Superior temporal gyrus (tissue), 1 donor: ENCODE measurements at regions not wholly inside any gene's neighbourhood (a gene's known extent, or its start where the extent isn't known, plus 50 kb on each side); places are given as distances from the start of the nearest gene placed in this dataset.
"Not testable (repeated sequence)": the region's sequence is repeated elsewhere in the genome, so short reads cannot be mapped to it uniquely, and the experiment has no call there.

Source experiments
- DNase-seq: peaks from one replicate; pipeline ENCODE4 v3.0.0-alpha.2; 2016; ENCODE audit errors: extremely low spot score

DNA sequence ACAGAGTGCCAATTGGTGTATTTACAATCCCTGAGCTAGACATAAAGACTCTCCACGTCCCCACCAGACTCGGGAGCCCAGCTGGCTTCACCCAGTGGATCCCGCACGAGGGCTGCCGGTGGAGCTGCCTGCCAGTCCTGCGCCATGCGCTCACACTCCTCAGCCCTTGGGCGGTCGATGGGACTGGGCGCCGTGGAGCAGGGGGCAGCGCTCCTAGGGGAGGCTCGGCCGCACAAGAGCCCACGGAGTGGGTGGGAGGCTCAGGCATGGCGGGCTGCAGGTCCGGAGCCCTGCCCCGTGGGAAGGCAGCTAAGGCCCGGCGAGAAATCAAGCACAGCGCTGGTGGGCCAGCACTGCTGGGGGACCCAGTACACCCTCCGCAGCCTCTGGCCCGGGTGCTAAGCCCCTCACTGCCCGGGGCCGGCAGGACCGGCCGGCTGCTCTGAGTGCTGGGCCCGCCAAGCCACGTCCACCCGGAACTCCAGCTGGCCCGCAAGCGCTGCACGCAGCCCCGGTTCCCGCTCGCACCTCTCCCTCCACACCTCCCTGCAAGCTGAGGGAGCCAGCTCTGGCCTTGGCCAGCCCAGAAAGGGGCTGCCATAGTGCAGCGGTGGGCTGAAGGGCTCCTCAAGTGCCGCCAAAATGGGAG lies 759.4 kb downstream of the BRINP3 start:
- not testable (repeated sequence) for DNase-seq

GRCh38 chr1:189726806-189727205 lies 750.9 kb downstream of the BRINP3 start:
- DNase-seq, result no peak

DNA sequence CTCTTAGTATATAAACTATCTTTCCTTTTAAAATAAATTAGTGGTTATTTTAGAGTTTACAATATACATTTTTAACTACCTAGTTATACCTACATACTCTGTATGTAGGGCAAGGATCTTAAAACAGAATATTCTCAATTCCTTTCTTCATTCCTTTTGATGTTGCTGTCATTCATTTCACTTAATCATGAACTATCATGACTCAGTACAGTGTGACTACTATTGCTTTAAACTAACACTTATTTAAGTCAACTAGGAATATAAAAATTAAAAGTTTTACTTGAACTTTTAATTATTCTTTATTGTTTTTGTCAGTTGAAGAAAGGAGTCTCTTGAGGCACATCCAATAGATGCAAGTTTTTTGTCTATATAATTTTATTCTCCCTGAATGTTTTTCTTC lies 726.4 kb downstream of the BRINP3 start:
- no peak for DNase-seq

DNA sequence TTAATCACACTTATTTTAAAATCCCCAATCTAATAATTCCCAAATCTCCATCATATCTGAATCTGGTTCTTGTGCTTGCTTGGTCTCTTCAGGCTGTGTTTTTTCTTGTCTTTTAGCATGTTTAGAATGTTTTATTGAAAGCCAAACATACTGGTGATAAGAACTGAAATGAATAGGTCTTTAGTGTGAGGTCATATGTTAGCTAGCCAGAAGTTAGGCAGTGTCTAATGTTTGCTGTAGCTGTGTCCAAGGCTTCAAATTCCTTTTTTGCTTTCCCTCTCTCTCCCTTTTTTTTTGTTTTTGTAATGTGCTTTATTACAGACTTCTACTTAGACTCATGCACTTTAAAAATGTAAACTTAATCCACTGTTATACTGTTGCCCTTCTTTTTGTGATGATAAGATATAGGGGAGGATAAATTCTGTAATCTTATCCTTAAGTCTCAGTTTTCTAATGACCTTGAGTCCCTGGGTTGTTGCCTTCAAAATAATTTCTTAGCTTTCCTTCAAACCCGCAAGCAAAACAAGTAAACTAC lies 725.1 kb downstream of the BRINP3 start:
- no peak for DNase-seq

GRCh38 chr1:189755100-189755499 lies 722.6 kb downstream of the BRINP3 start:
- DNase-seq, result not testable (repeated sequence)

DNA sequence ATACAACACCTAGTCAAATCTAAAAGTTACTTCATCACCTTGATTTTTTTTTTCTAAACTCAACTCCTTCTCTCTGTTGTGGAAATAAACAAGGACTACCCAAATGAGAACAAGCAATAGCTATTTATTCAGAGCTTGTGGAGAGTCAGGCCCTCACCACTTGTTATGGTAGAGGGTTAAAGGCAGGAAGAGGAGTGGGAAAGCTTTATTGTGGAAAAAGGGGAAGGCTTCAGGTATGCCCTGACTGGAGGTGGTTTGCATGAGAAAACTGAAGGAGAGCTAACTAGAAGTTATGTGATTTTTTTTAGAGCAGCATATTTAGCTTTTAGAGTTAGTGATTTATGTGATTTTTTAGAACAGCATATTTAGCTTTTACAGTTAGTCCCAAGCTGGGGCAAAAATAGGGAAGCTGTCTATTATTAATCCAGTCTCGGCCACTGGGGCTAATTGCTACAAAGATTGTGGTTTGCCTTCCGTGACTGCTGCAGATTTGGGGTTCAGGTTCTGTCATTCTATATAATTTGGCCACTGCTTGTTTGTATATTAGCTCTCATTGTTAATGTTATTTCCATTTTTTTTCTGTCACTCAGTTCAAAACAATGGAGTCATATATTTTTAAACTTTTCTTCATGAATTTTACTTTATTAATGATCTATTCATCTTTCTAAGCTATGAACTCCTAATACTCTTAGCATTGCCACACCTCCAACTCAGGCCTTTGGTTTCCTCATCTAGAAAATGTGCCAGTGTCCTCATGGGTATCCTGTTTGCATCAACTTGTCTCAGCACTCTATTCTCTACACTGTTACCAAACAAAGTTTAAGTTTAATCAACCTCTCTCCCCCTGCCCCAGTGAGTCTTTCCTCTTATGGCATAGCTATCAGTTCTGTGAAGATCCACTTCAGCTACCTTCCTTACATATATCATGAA lies 713.0 kb downstream of the BRINP3 start:
- no peak for DNase-seq

DNA sequence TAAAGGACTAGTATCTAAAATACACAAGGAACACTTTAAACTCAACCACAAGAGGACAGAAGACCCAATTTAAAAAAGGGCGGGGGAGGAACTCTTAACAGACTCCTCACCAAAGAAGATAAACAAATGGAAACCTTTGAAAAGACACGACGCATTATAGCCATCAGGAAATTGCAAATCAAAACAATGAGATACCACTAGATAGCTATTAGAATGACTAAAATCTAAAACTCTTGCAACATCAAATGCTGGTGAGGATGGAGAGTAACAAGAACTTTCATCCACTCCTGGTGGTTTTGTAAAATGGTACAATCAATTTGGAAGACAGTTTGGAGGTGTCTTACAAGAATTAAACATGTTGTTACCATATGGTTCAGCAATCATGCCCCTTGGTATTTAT lies 708.2 kb downstream of the BRINP3 start:
- no peak for DNase-seq

DNA sequence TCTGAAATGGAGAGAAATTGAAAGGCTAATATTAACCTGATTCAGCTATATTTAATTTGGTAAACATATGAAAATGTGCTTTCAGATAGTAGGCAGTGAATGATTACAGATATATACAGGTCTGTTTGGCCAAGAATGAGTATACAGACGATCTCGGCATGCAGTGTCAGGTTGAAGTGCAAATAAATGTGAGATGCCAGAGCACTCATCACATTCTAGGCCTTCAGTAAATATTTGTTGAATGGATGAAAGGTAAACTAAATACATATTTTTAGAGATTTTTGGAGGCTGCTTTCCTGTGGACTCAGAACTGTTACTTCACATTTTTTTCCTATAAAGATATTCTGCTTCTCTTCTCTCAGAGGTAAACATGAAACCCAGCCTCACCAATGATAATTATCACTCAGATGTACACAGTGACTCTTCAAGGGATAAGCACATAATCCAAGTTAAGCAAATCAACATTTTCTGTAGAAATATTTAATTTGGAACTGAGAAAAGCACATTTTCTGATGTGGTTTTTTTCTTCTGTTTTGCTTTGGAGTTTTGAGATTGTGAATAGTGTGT lies 702.9 kb downstream of the BRINP3 start:
- peak; percentile 12 for DNase-seq

DNA sequence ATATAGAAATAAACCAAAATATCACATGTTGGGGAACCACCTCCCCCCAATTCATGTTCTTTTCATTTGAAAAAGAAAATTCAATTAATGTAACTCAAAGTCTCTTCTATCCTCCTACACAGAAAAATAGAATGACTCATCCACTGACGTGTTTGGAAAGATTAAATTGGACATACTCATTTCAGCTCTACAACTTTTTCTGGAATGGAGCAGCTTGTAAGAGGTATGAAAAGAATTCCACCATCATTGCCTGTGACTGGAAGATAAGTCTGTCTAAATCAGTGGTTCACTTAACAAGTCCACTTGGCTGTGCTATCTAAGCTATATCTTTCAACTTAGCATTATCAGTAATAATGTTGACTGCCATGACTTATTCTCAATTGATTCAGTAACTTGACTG lies 702.3 kb downstream of the BRINP3 start:
- peak; percentile 54 for DNase-seq

DNA sequence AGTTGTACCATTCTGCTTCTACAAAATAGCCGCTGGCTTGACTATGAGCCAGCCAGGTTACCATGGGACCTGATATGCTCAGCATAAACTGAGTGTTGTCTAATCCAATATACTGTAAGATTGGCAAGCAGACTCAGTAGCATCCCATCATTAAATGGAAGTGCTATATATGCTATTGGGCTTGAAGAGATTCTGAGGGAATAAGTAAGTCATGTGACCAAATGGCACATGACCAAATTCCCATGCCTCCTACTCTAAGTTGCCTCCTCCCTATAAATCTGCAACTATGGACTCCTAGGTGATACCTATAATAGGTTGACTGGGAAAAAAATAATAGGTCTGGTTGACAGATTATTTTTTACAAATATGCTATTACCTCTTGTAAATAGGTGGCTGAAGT lies 698.6 kb downstream of the BRINP3 start:
- DNase-seq, result no peak

DNA sequence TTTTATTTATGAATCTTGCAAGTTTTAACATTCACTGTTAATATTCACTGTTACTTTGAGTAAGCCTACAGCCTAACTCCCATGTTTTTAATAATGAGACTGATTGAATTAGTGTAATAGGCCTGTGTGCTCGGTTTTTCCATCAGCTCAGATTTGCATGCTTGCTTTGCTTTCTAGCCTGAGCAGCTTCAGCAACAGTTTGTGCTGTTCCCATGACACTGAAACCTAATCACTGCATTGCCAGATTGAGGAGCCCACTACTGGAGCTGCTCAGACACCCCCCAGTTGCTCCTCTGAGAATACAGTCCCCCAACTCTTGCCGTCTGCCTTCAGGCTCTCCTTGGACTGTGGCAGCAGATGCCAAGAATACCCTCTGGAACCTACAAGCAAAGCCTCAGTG lies 695.4 kb downstream of the BRINP3 start:
- no peak for DNase-seq

GRCh38 chr1:189783456-189783855 lies 694.2 kb downstream of the BRINP3 start:
- DNase-seq, result no peak

GRCh38 chr1:189786761-189787160 lies 690.9 kb downstream of the BRINP3 start:
- DNase-seq, result no peak

DNA sequence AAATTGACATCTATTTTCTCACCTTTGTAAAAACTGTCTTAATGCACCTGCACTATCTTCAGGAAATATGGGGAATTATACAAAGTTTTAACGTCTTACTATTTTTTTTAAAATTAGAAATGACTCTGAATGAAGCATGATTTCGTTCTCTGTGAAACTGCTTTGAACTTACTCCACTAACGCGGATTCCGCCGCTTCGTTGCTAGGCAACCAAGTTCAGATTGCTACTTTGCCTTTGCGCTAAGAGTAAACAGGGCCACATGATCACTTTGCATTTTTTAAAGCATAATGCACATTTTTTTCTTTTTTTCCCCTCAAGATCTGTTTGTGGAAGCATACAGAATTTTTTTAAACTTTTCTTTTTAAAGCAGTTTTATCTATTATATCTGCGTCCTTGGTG lies 690.5 kb downstream of the BRINP3 start:
- peak; percentile 47 for DNase-seq

DNA sequence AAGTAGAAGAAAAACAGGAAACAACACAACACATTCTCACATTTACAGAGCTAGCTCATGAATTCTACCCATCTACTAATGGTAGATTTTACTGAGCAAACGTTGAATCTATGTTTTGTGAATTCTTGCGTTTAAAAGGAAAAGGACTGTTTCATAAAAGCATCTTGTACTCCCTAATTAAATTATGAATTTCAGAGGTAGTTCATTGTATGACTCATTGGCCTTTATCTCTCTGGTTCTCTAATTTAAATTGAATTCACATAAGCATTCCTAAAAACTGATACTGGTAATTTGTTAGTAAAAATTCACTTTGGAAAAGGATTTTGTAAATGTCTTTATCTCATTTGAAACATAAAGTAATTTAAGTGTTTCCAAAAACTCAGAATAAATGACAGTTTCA lies 687.3 kb downstream of the BRINP3 start:
- DNase-seq, result no peak

GRCh38 chr1:189803364-189803763 lies 674.3 kb downstream of the BRINP3 start:
- DNase-seq, result no peak

DNA sequence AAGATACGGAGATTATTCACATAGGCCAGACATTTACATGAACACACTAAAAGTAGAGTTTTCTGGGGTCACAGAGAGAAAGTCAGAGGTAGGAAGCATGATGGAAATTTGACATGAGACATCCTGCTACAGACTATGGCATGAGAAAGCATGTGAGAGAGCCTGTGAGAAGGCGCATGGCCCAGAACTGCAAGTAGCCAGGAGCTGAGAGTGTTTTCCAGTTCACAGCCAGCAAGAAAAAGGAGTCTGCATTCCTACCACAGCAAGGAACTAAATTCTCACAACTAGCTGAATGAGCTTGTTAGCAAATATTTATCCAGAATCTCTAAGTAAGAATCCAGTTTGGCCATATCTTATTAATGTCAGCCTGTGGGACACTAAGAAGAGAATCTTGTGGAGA lies 673.3 kb downstream of the BRINP3 start:
- DNase-seq, result no peak

DNA sequence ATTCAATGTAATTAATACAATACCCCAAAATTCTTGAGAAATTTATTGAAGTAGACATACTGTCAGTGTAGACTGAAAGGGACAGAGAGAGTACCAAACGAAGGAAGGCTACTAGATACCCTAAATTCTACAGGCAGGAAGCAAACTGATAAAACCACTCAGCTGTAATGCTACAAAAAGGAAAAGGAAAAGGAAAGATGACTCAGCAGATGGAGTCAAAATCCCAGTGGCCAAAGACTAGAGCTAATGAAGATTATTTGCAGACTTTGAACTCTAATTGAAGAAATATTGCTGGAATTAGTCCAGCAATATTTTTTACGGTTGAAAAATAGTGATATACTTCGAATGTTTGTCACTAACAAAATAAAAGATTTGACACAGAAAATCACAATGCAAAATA lies 671.9 kb downstream of the BRINP3 start:
- DNase-seq, result no peak

DNA sequence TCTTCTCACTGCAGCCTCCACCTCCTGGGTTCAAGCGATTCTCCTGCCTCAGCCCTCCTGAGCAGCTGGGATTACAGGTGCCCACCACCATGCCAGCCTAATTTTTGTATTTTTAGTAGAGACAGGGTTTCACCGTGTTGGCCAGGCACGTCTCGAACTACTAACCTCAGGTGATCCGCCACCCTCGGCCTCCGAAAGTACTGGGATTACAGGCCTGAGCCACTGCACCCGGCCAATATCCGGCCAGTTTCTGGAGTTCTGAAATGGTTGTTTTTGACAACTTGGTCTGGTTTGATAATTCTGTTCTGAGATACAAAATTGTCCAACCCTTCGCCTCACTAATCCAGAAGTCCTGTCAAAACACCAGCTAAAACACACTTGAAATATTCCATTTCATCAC lies 667.0 kb downstream of the BRINP3 start:
- DNase-seq, result not testable (repeated sequence)

DNA sequence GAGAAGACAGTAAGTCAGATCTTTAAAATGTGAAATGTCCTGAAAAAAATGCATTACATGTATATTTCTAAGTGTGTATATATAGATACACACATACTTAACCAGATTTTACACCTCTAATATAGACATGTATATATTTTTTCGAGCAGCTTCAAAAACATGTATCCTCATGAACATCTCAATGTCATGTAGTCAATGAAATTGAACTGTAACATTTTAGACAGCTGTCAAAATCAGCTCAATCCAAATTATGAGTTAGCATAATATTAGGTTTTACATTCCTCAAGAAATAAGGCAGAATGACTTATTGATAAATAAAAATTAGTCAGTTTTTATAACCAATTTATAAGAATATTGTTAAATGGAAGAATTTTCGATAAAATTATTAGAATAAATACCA lies 665.7 kb downstream of the BRINP3 start:
- DNase-seq, result no peak

DNA sequence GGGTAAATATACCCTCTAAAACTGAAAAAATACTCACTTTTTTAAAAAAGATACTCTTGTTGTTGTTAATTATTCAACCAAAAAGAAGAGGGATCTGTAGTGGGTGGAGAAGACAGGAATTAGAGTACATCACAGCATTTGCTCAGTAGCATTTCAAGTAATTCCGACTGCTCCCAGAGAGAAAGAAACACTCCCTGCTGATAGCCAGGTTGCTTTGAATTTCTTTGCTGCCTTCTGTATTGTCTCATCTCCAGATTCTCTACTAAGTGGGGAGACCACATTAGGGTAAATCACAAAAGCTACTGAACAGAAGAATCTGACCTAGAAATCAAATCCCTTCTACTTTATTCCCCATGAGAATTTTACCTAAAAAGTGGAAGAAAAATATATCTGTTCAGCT lies 661.1 kb downstream of the BRINP3 start:
- no peak for DNase-seq

DNA sequence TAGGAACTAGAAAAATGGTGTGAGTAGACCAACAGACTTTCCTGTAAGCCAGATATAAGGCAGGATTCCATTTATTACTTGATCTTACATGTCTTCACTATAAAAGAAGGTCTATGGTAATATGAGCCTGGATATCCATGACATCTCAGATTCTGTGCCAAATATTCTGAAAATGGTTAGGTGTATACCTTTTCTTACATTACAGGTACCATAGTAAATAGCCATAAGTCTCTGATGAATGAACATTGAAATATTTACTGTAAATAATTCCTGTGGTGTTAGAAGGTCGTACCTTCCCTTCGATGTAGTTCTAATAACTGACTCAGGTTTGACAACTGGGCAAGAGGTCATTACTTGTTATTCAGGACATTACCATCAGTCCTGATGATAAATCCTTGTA lies 657.9 kb downstream of the BRINP3 start:
- no peak for DNase-seq

GRCh38 chr1:189821833-189822232 lies 655.8 kb downstream of the BRINP3 start:
- DNase-seq, result no peak
